CD4-positive, alpha-beta T cell (primary cell): ENCODE measurements at regions not wholly inside any gene's neighbourhood (a gene's known extent, or its start where the extent isn't known, plus 50 kb on each side); places are given as distances from the start of the nearest gene placed in this dataset.

Source experiments
- ATAC-seq: fragments of 200-7000 bp; cut with Tn5 transposase; one replicate; pipeline ENCODE4 v1.10.0; 2022; ENCODE audit warnings: mild to moderate bottlenecking; ENCODE audit not compliant: poor library complexity
- CTCF ChIA-PET: fragments of 350-600 bp; sonication (Branson Sonifier 250); formaldehyde crosslinking; loops from one replicate; lab custom pipeline; 2021; ENCODE audit warnings: antibody characterized with exemption, inconsistent platforms; lab: Charles Lee
- POLR2A ChIA-PET: fragments of 350-600 bp; sonication (Branson Sonifier 250); formaldehyde crosslinking; loops from one replicate; lab custom pipeline; 2021; ENCODE audit warnings: antibody characterized with exemption, inconsistent platforms; lab: Charles Lee
- DNase-seq, 14 experiments: peaks; one replicate each; pipeline ENCODE4 v3.0.0-alpha.2; 2013 to 2020; ENCODE audit warnings: mixed read lengths in 2 of 14
- H3K27ac ChIP-seq, 2 donors: one replicate each; pipeline versions ENCODE4 v1.5.1 to v1.7.0; 2013; ENCODE audit warnings: low read length in 2 of 2, low read depth in 1 of 2, mild to moderate bottlenecking in 1 of 2
- H3K27me3 ChIP-seq, 2 experiments: 1 replicate in 1 of 2; 2 replicates in 1 of 2; pipeline versions ENCODE4 v1.6.1 to v1.7.0; 2013; ENCODE audit warnings: low read length in 2 of 2, control low read depth in 1 of 2, mild to moderate bottlenecking in 1 of 2, moderate library complexity in 1 of 2; ENCODE audit not compliant: insufficient read depth in 2 of 2, control insufficient read depth in 1 of 2
- H3K36me3 ChIP-seq: one replicate; pipeline ENCODE4 v1.6.1; 2013; ENCODE audit warnings: low read length, control low read depth; ENCODE audit not compliant: insufficient read depth
- H3K4me1 ChIP-seq: one replicate; pipeline ENCODE4 v1.6.1; 2013; ENCODE audit warnings: low read length, control low read depth; ENCODE audit not compliant: insufficient read depth
- H3K4me3 ChIP-seq: one replicate; pipeline ENCODE4 v1.5.1; 2013; ENCODE audit warnings: mild to moderate bottlenecking, low read length, moderate library complexity
- H3K9me3 ChIP-seq, 2 experiments: 1 replicate in 1 of 2; 2 replicates in 1 of 2; pipeline versions ENCODE4 v1.6.1 to v1.7.0; 2013; ENCODE audit warnings: low read length in 2 of 2, mild to moderate bottlenecking in 2 of 2, control low read depth in 1 of 2, moderate library complexity in 1 of 2; ENCODE audit not compliant: control insufficient read depth in 1 of 2, insufficient read depth in 1 of 2
- H3K27ac Mint-ChIP-seq: one replicate; pipeline ENCODE4 v1.8.0; 2020; ENCODE audit warnings: mixed read lengths
- H3K27me3 Mint-ChIP-seq: one replicate; pipeline ENCODE4 v1.8.0; 2021; ENCODE audit warnings: mixed read lengths
- H3K36me3 Mint-ChIP-seq: one replicate; pipeline ENCODE4 v1.8.0; 2021; ENCODE audit warnings: low read depth, mixed read lengths
- H3K4me1 Mint-ChIP-seq: one replicate; pipeline ENCODE4 v1.8.0; 2021; ENCODE audit warnings: low read depth, mixed read lengths
- H3K4me3 Mint-ChIP-seq: one replicate; pipeline ENCODE4 v1.8.0; 2020; ENCODE audit warnings: mild to moderate bottlenecking, mixed read lengths
- H3K9me3 Mint-ChIP-seq: one replicate; pipeline ENCODE4 v1.8.0; 2020; ENCODE audit warnings: mixed read lengths
- CTCF ChIP-seq: fragments of 200-600 bp; IDR thresholded peaks from one replicate; pipeline ENCODE4 v1.8.0; 2022; ENCODE audit warnings: antibody characterized with exemption, mild to moderate bottlenecking
- intact Hi-C, 2 experiments: fragments of 100-400 bp; cut with DNase I in 1 of 2; cut with micrococcal nuclease in 1 of 2; formaldehyde crosslinking; loops; one replicate each; pipeline versions ENCODE4 v1.15.1 to v1.9.0; 2023 to 2025; cut with DNase I, micrococcal nuclease

- H3K27me3 Mint-ChIP-seq, result no peaks in the 10 kb centered on the region
- no peaks in the 10 kb centered on the region for H3K36me3 Mint-ChIP-seq
- no peak for ATAC-seq
- no peaks in the 10 kb centered on the region for H3K36me3 ChIP-seq
- H3K9me3 ChIP-seq, result no peaks in the 10 kb centered on the region
- TF ChIP-seq CTCF, result no peak
- H3K4me1 Mint-ChIP-seq, result no peaks in the 10 kb centered on the region
- no peak for DNase-seq
- intact Hi-C loops, result no loop called here
- no peak overlapping the region for H3K27ac ChIP-seq
- H3K27ac Mint-ChIP-seq, result no peak overlapping the region
- H3K4me3 ChIP-seq, result no peak overlapping the region
- H3K4me3 Mint-ChIP-seq, result no peak overlapping the region
- no peaks in the 10 kb centered on the region for H3K4me1 ChIP-seq
- no peaks in the 10 kb centered on the region for H3K9me3 Mint-ChIP-seq
- no peaks in the 10 kb centered on the region for H3K27me3 ChIP-seq
- POLR2A ChIA-PET, result no interaction called here
- CTCF ChIA-PET, result no interaction called here
Observed at GRCh38 chr6:113529196-113529595, 327.9 kb upstream of the MARCKS start.

GRCh38 chr6:113529879-113530278 lies 327.3 kb upstream of the MARCKS start:
- intact Hi-C loops, result no loop called here

GRCh38 chr6:113530769-113531168 lies 326.4 kb upstream of the MARCKS start:
- Histone ChIP-seq H3K27ac (no peak overlapping the region), H3K27me3 (no peaks in the 10 kb centered on the region), H3K4me3 (no peak overlapping the region), H3K4me1 (no peaks in the 10 kb centered on the region), H3K9me3 (no peaks in the 10 kb centered on the region), H3K36me3 (no peaks in the 10 kb centered on the region)
- Mint-ChIP-seq H3K4me3 (no peak overlapping the region), H3K27ac (no peak overlapping the region), H3K27me3 (no peaks in the 10 kb centered on the region), H3K9me3 (no peaks in the 10 kb centered on the region), H3K4me1 (no peaks in the 10 kb centered on the region), H3K36me3 (no peaks in the 10 kb centered on the region)
- no peak for TF ChIP-seq CTCF
- POLR2A ChIA-PET, result no interaction called here
- DNase-seq (no peak), ATAC-seq (no peak)
- CTCF ChIA-PET, result no interaction called here
- intact Hi-C loops, result no loop called here

More at GRCh38 chr6:113529879-113530278, 327.3 kb upstream of the MARCKS start:
- Mint-ChIP-seq H3K4me1 (no peaks in the 10 kb centered on the region), H3K4me3 (no peak overlapping the region), H3K27ac (no peak overlapping the region), H3K9me3 (no peaks in the 10 kb centered on the region), H3K36me3 (no peaks in the 10 kb centered on the region), H3K27me3 (no peaks in the 10 kb centered on the region)
- CTCF ChIA-PET, result no interaction called here
- no peak for TF ChIP-seq CTCF
- no peaks in the 10 kb centered on the region for H3K4me1 ChIP-seq
- H3K4me3 ChIP-seq, result no peak overlapping the region
- no peaks in the 10 kb centered on the region for H3K27me3 ChIP-seq
- H3K27ac ChIP-seq, result no peak overlapping the region
- no peaks in the 10 kb centered on the region for H3K36me3 ChIP-seq
- POLR2A ChIA-PET, result no interaction called here
- H3K9me3 ChIP-seq, result no peaks in the 10 kb centered on the region
- ATAC-seq (no peak), DNase-seq (no peak)
